ENCODE measurements at regions not wholly inside any gene's neighbourhood (a gene's known extent, or its start where the extent isn't known, plus 50 kb on each side); places are given as distances from the start of the nearest gene placed in this dataset.

DNA sequence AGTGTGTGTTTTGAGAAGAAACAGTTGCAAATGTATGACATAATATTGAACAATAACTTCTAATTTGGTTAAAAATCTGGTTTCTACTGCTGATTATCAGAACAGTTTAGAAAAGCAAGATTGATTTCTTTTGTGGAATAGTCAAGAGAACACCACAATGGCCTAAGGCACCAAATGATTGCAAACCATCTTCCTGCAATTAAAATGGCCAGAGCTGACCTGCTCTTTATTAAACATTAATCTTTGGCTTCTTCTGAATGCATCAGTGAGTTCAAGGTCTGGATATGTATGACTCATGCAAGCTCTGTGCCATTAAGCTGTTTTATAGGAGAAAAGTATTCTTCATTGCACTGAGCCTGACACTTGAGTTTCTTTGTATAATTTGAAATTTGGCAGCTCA lies 107.8 kb upstream of the PDHA2 start:
- no peak overlapping the region for H4K5ac ChIP-seq (ENCODE audit: low read depth, low read length)
- H3K4me1 ChIP-seq (ENCODE audit: control insufficient read depth, insufficient read depth, low read length) = no peaks in the 10 kb centered on the region
- H3K14ac ChIP-seq (replicated peaks; ENCODE audit: low read depth, low read length) = no peak overlapping the region
- H3K18ac ChIP-seq (ENCODE audit: low read depth, low read length) = no peak overlapping the region
- ATAC-seq (ENCODE audit: low read depth) (no peak), DNase-seq (no peak)
- H2BK120ac ChIP-seq (ENCODE audit: low read depth, low read length) = no peak overlapping the region
- H3K9ac ChIP-seq (ENCODE audit: low read depth, low read length) = no peak overlapping the region
- no peak overlapping the region for H3K4ac ChIP-seq (ENCODE audit: low read depth, low read length)
- H2AFZ ChIP-seq (replicated peaks; ENCODE audit: low read length, poor library complexity) = no peak overlapping the region
- no TSS peak for BruUV-seq (replicated peaks)
- H3K9me1 ChIP-seq (ENCODE audit: insufficient read depth, low read length) = no peaks in the 10 kb centered on the region
- H3K27ac ChIP-seq (ENCODE audit: insufficient read depth, low read length) = no peak overlapping the region
- ChIA-PET POLR2A (ENCODE audit: unreplicated experiment) (no interaction called here), CTCF (interaction anchor here (0.6 kb wide), 1 partner anchor 12 kb away, joined by 5 read pairs; no protein-coding TSS in a partner anchor)
- TF ChIP-seq, protein P1, sequence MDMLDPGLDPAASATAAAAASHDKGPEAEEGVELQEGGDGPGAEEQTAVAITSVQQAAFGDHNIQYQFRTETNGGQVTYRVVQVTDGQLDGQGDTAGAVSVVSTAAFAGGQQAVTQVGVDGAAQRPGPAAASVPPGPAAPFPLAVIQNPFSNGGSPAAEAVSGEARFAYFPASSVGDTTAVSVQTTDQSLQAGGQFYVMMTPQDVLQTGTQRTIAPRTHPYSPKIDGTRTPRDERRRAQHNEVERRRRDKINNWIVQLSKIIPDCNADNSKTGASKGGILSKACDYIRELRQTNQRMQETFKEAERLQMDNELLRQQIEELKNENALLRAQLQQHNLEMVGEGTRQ (IDR thresholded peaks at IDR 0.05; ENCODE audit: low read depth, low read length) = no peak
- no peak for TF ChIP-seq FOS (IDR thresholded peaks at IDR 0.05; ENCODE audit: low read depth, low read length)
- TF ChIP-seq RAD21 (IDR thresholded peaks at IDR 0.05; ENCODE audit: low read length) = no peak
- no peak for TF ChIP-seq MXI1 (IDR thresholded peaks at IDR 0.05; ENCODE audit: borderline replicate concordance, low read depth, low read length)
- no peak for TF ChIP-seq RCOR1 (IDR thresholded peaks at IDR 0.05; ENCODE audit: insufficient replicate concordance, low read length)
- TF ChIP-seq CEBPB (IDR thresholded peaks at IDR 0.05; ENCODE audit: low read depth, low read length) = no peak
- TF ChIP-seq, protein P2, sequence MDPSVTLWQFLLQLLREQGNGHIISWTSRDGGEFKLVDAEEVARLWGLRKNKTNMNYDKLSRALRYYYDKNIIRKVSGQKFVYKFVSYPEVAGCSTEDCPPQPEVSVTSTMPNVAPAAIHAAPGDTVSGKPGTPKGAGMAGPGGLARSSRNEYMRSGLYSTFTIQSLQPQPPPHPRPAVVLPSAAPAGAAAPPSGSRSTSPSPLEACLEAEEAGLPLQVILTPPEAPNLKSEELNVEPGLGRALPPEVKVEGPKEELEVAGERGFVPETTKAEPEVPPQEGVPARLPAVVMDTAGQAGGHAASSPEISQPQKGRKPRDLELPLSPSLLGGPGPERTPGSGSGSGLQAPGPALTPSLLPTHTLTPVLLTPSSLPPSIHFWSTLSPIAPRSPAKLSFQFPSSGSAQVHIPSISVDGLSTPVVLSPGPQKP (IDR thresholded peaks at IDR 0.05; ENCODE audit: borderline replicate concordance, low read depth, low read length) = no peak
- TF ChIP-seq MAFK (IDR thresholded peaks at IDR 0.05; ENCODE audit: low read depth, low read length) = no peak
- TF ChIP-seq POLR2A (IDR thresholded peaks at IDR 0.05; ENCODE audit: low read depth, low read length) = no peak
- no peak for TF ChIP-seq CHD1 (IDR thresholded peaks at IDR 0.05; ENCODE audit: low read depth, low read length)
- no peak for TF ChIP-seq SMC3 (IDR thresholded peaks at IDR 0.05; ENCODE audit: low read depth, low read length)
- TF ChIP-seq BHLHE40 (IDR thresholded peaks at IDR 0.05; ENCODE audit: low read depth, low read length) = no peak
- no peak for TF ChIP-seq RFX5 (IDR thresholded peaks at IDR 0.05; ENCODE audit: low read depth, low read length)
- in situ Hi-C loops (cut with MboI; ENCODE audit: low sequenced_read_pairs) = no loop called here
- H2BK15ac ChIP-seq (ENCODE audit: low read depth, low read length) = no peak overlapping the region
- H3K56ac ChIP-seq (ENCODE audit: extremely low read depth, insufficient read depth, low read length) = no peak overlapping the region
- no peak overlapping the region for H4K8ac ChIP-seq (ENCODE audit: low read depth in 2 of 2, low read length in 2 of 2)
- no peak overlapping the region for H2AK5ac ChIP-seq (ENCODE audit: low read depth, low read length)
- dilution Hi-C loops (cut with HindIII; ENCODE audit: low sequenced_read_pairs, unreplicated experiment) = no loop called here
- H4K91ac ChIP-seq (ENCODE audit: insufficient read depth, low read depth, low read length) = no peak overlapping the region
- peaks cover 4% of the 10 kb centered on the region; the same call in 1 of the 2 replicates for H3K9me3 ChIP-seq (ENCODE audit: control insufficient read depth, insufficient read depth, low read length)
- H3K4me2 ChIP-seq (ENCODE audit: low read depth, low read length) = no peak overlapping the region
- H3K23ac ChIP-seq (ENCODE audit: low read depth, low read length) = no peak overlapping the region
- no peaks in the 10 kb centered on the region for H3K36me3 ChIP-seq (ENCODE audit: control insufficient read depth, insufficient read depth, low read length)
- H4K20me1 ChIP-seq (ENCODE audit: insufficient read depth, low read length) = no peaks in the 10 kb centered on the region
- H3K27me3 ChIP-seq (ENCODE audit: control insufficient read depth, insufficient read depth, low read length) = no peaks in the 10 kb centered on the region
- H2BK5ac ChIP-seq (ENCODE audit: low read depth, low read length, poor library complexity, severe bottlenecking) = no peak overlapping the region
- H3K79me1 ChIP-seq (ENCODE audit: low read depth in 1 of 2, low read length in 2 of 2) = no peaks in the 10 kb centered on the region
- no peak overlapping the region for H3K4me3 ChIP-seq (ENCODE audit: insufficient read depth, low read depth, low read length)
- intact Hi-C loops (cut with micrococcal nuclease) = no loop called here
- no peak overlapping the region for H2BK20ac ChIP-seq (ENCODE audit: low read depth, low read length)
- H2AK9ac ChIP-seq (replicated peaks; ENCODE audit: low read depth, low read length, poor library complexity) = no peak overlapping the region
